Smooth muscle cell (in vitro differentiated cells): ENCODE measurements at regions not wholly inside any gene's neighbourhood (a gene's known extent, or its start where the extent isn't known, plus 50 kb on each side); places are given as distances from the start of the nearest gene placed in this dataset.

Source experiments
- DNase-seq: peaks from one replicate; lab custom pipeline; 2025; ENCODE audit not compliant: unreplicated experiment; lab: John Stamatoyannopoulos, UW
- H2AFZ ChIP-seq: fragments of 200-600 bp; sonication (generic); 2 replicates; pipeline ENCODE4 v1.6.0; 2016; ENCODE audit warnings: antibody characterized with exemption, low read depth, mild to moderate bottlenecking
- H3F3A ChIP-seq: fragments of 200-600 bp; sonication (generic); 2 replicates; pipeline ENCODE4 v1.6.0; 2017; ENCODE audit warnings: antibody characterized with exemption, low read depth
- H3K27ac ChIP-seq: fragments of 200-600 bp; sonication (generic); 2 replicates; pipeline ENCODE4 v1.5.1; 2016; ENCODE audit warnings: low read depth, mild to moderate bottlenecking
- H3K27me3 ChIP-seq: fragments of 200-600 bp; sonication (generic); 2 replicates; pipeline ENCODE4 v1.6.1; 2016; ENCODE audit warnings: low read depth, mild to moderate bottlenecking
- H3K36me3 ChIP-seq: fragments of 200-600 bp; sonication (generic); 2 replicates; pipeline ENCODE4 v1.5.1; 2016; ENCODE audit warnings: low read depth
- H3K4me1 ChIP-seq: fragments of 200-600 bp; sonication (generic); 2 replicates; pipeline ENCODE4 v1.5.1; 2016; ENCODE audit warnings: low read depth
- H3K4me2 ChIP-seq: fragments of 200-600 bp; sonication (generic); 2 replicates; pipeline ENCODE4 v1.6.0; 2016; ENCODE audit warnings: mild to moderate bottlenecking
- H3K4me3 ChIP-seq: fragments of 200-600 bp; sonication (generic); 2 replicates; pipeline ENCODE4 v1.5.1; 2016; ENCODE audit warnings: mild to moderate bottlenecking
- H3K79me2 ChIP-seq: fragments of 200-600 bp; sonication (generic); 2 replicates; pipeline ENCODE4 v1.6.0; 2016; ENCODE audit warnings: low read depth, mild to moderate bottlenecking
- H3K9ac ChIP-seq: fragments of 200-600 bp; sonication (generic); 2 replicates; pipeline ENCODE4 v1.6.0; 2016; ENCODE audit warnings: low read depth
- H3K9me3 ChIP-seq: fragments of 200-600 bp; sonication (generic); replicated peaks from 2 replicates; pipeline ENCODE4 v1.5.1; 2016; ENCODE audit warnings: low read depth
- H4K20me1 ChIP-seq: fragments of 200-600 bp; sonication (generic); 2 replicates; pipeline ENCODE4 v1.6.0; 2016; ENCODE audit warnings: low read depth
- CTCF ChIP-seq: fragments of 200-600 bp; sonication (generic); IDR thresholded peaks from 2 replicates; pipeline ENCODE4 v1.5.1; 2017; ENCODE audit warnings: borderline replicate concordance, mild to moderate bottlenecking, antibody characterized with exemption; ENCODE audit not compliant: insufficient read depth, poor library complexity, severe bottlenecking
- WGBS: methylation state at CpG from one replicate; pipeline ENCODE4 v1.1.7; 2016; ENCODE audit warnings: low lambda C conversion rate; 5-methylcytosine and 5-hydroxymethylcytosine counted together

- Histone ChIP-seq H3K4me2 (no peak overlapping the region), H3K36me3 (no peaks in the 10 kb centered on the region), H3K27ac (no peak overlapping the region), H3F3A (no peaks in the 10 kb centered on the region), H3K9me3 (no peaks in the 10 kb centered on the region), H3K27me3 (no peaks in the 10 kb centered on the region), H4K20me1 (no peaks in the 10 kb centered on the region), H3K4me1 (no peaks in the 10 kb centered on the region), H3K9ac (no peak overlapping the region), H3K79me2 (no peaks in the 10 kb centered on the region), H2AFZ (no peak overlapping the region), H3K4me3 (no peak overlapping the region)
- WGBS: 86% methylated on average over 1 of the region's 1 CpG
- TF ChIP-seq CTCF: no peak
- DNase-seq: no peak
These were observed 665.6 kb upstream of the NECTIN3 start for GRCh38 chr3:110405830-110406585.

GRCh38 chr3:110413266-110413665 is 658.4 kb upstream of the NECTIN3 start:
- WGBS: 79% methylated on average over 3 of the region's 3 CpGs
- Histone ChIP-seq H4K20me1 (no peaks in the 10 kb centered on the region), H3K79me2 (no peaks in the 10 kb centered on the region), H2AFZ (peak overlapping the region; percentile 89), H3K36me3 (no peaks in the 10 kb centered on the region), H3K4me3 (no peak overlapping the region), H3K4me1 (peaks cover 19% of the 10 kb centered on the region), H3K27ac (peak overlapping the region; percentile 94), H3K4me2 (peak overlapping the region; percentile 67), H3K9ac (no peak overlapping the region), H3F3A (peaks cover 5% of the 10 kb centered on the region), H3K9me3 (no peaks in the 10 kb centered on the region), H3K27me3 (no peaks in the 10 kb centered on the region)
- DNase-seq: no peak
- no peak for TF ChIP-seq CTCF

GRCh38 chr3:110413807-110414748 is 657.5 kb upstream of the NECTIN3 start:
- Histone ChIP-seq H3K4me3 (no peak overlapping the region), H3F3A (peaks cover 5% of the 10 kb centered on the region), H3K9me3 (no peaks in the 10 kb centered on the region), H3K79me2 (no peaks in the 10 kb centered on the region), H2AFZ (peak overlapping the region; percentile 89), H3K4me1 (peaks cover 19% of the 10 kb centered on the region), H3K27ac (peak overlapping the region; percentile 94), H3K4me2 (peak overlapping the region; percentile 67), H3K9ac (peak overlapping the region; percentile 13), H4K20me1 (no peaks in the 10 kb centered on the region), H3K36me3 (no peaks in the 10 kb centered on the region), H3K27me3 (no peaks in the 10 kb centered on the region)
- DNase-seq: no peak
- WGBS: 70% methylated on average over 4 of the region's 4 CpGs
- no peak for TF ChIP-seq CTCF
